Caco-2 (cell line): ENCODE measurements at regions not wholly inside any gene's neighbourhood (a gene's known extent, or its start where the extent isn't known, plus 50 kb on each side); places are given as distances from the start of the nearest gene placed in this dataset.

Experiments used
- BruUV-seq: library from RNA; stranded (reverse); fragments of 400-500 nt; replicated peaks from 2 replicates; lab custom pipeline; 2021; lab: Mats Ljungman, UMichigan
- CTCF ChIA-PET: fragments of 300-600 bp; sonication (Branson Sonifier 250); formaldehyde crosslinking; loops from one replicate; lab custom pipeline; 2022; ENCODE audit warnings: antibody characterized with exemption; lab: Charles Lee
- POLR2A ChIA-PET: fragments of 300-600 bp; sonication (Branson Sonifier 250); formaldehyde crosslinking; loops from one replicate; lab custom pipeline; 2022; ENCODE audit warnings: antibody characterized with exemption; lab: Charles Lee
- DNase-seq, 2 experiments: peaks; one replicate each; pipeline versions ENCODE4 v3.0.0 to v3.0.0-alpha.2; 2020 to 2022
- H3K27me3 ChIP-seq: replicated peaks from 2 replicates; pipeline ENCODE4 v1.6.0; 2011; ENCODE audit warnings: low read length; ENCODE audit not compliant: control insufficient read depth, insufficient read depth
- H3K36me3 ChIP-seq: 2 replicates; pipeline ENCODE4 v1.5.1; 2011; ENCODE audit warnings: low read length; ENCODE audit not compliant: control insufficient read depth, insufficient read depth
- H3K4me1 ChIP-seq: fragments of 250-450 bp; sonication (Bioruptor Pico); 2 replicates; pipeline ENCODE4 v1.5.1; 2020; ENCODE audit warnings: mild to moderate bottlenecking
- H3K4me3 ChIP-seq: 2 replicates; pipeline ENCODE4 v1.5.1; 2011; ENCODE audit warnings: low read depth, mild to moderate bottlenecking, control low read depth, low read length
- H3K9me3 ChIP-seq: fragments of 250-450 bp; sonication (Bioruptor Pico); 2 replicates; pipeline ENCODE4 v1.5.1; 2020; ENCODE audit warnings: mild to moderate bottlenecking, moderate library complexity
- H3K27ac Mint-ChIP-seq: one replicate; pipeline ENCODE4 v1.8.0; 2022; ENCODE audit warnings: mixed read lengths; ENCODE audit not compliant: unreplicated experiment
- H3K27me3 Mint-ChIP-seq: one replicate; pipeline ENCODE4 v1.8.0; 2022; ENCODE audit warnings: mixed read lengths; ENCODE audit not compliant: insufficient read depth, unreplicated experiment
- H3K36me3 Mint-ChIP-seq: one replicate; pipeline ENCODE4 v1.8.0; 2022; ENCODE audit warnings: mild to moderate bottlenecking, mixed read lengths; ENCODE audit not compliant: insufficient read depth, unreplicated experiment
- H3K4me1 Mint-ChIP-seq: one replicate; pipeline ENCODE4 v1.8.0; 2022; ENCODE audit warnings: low read depth, mixed read lengths; ENCODE audit not compliant: unreplicated experiment
- H3K4me3 Mint-ChIP-seq: one replicate; pipeline ENCODE4 v1.8.0; 2022; ENCODE audit warnings: mild to moderate bottlenecking, moderate library complexity, mixed read lengths; ENCODE audit not compliant: unreplicated experiment
- H3K9me3 Mint-ChIP-seq: one replicate; pipeline ENCODE4 v1.8.0; 2022; ENCODE audit warnings: mixed read lengths; ENCODE audit not compliant: unreplicated experiment
- intact Hi-C: fragments of 100-400 bp; cut with micrococcal nuclease; formaldehyde crosslinking; loops from one replicate; pipeline ENCODE4 v1.10.0; 2022; ENCODE audit not compliant: unreplicated experiment
- TF ChIP-seq, protein P1 (sequence below), 2 experiments: fragments of 200-600 bp in 1 of 2; IDR thresholded peaks; 1 replicate in 1 of 2; 2 replicates in 1 of 2; pipeline versions ENCODE4 v1.5.1 to v1.8.0; 2011 to 2022; ENCODE audit warnings: antibody characterized with exemption in 1 of 2, control low read depth in 1 of 2, inconsistent platforms in 1 of 2, low read depth in 1 of 2, low read length in 1 of 2, mild to moderate bottlenecking in 1 of 2, moderate library complexity in 1 of 2; ENCODE audit not compliant: insufficient read depth in 1 of 2, severe bottlenecking in 1 of 2, unreplicated experiment in 1 of 2

DNA sequence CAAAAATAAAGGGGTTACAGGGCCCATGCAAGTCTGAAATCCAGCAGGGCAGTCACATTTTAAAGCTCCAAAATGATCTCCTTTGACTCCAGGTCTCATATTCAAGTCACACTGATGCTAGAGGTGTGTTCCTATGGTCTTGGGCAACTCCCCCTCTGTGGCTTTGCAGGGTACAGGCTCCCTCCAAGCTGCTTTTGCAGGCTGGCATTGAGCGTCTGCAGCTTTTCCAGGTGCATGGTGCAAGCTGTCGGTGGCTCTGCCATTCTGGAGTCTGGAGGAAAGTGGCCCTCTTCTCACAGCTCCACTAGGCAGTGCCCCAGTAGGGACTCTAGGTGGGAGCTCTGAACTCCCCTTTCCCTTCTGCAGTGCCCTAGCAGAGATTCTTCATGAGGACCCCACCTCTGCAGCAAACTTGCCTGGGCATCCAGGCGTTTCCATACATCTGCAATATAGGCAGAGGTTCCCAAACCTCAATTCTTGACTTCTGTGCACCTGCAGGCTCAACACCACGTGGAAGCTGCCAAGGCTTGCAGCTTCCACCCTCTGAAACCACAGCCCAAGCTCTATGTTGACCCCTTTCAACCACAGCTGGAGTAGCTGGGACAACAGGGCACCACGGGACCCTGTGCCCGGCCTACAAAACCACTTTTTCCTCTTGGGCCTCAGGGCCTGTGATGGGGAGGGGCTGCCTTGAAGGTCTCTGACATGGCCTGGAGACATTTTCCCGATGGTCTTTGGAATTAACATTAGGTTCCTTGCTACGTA is 80.1 kb upstream of the PLSCR5 start:
- Histone ChIP-seq H3K36me3 (no peaks in the 10 kb centered on the region), H3K4me1 (no peaks in the 10 kb centered on the region), H3K9me3 (no peaks in the 10 kb centered on the region), H3K27me3 (no peaks in the 10 kb centered on the region), H3K4me3 (no peak overlapping the region)
- intact Hi-C loops = no loop called here
- Mint-ChIP-seq H3K36me3 (no peaks in the 10 kb centered on the region), H3K4me3 (no peak overlapping the region), H3K4me1 (no peaks in the 10 kb centered on the region), H3K27ac (no peak overlapping the region), H3K9me3 (no peaks in the 10 kb centered on the region), H3K27me3 (no peaks in the 10 kb centered on the region)
- ChIA-PET POLR2A (no interaction called here), CTCF (no interaction called here)
- TF ChIP-seq, protein P1, sequence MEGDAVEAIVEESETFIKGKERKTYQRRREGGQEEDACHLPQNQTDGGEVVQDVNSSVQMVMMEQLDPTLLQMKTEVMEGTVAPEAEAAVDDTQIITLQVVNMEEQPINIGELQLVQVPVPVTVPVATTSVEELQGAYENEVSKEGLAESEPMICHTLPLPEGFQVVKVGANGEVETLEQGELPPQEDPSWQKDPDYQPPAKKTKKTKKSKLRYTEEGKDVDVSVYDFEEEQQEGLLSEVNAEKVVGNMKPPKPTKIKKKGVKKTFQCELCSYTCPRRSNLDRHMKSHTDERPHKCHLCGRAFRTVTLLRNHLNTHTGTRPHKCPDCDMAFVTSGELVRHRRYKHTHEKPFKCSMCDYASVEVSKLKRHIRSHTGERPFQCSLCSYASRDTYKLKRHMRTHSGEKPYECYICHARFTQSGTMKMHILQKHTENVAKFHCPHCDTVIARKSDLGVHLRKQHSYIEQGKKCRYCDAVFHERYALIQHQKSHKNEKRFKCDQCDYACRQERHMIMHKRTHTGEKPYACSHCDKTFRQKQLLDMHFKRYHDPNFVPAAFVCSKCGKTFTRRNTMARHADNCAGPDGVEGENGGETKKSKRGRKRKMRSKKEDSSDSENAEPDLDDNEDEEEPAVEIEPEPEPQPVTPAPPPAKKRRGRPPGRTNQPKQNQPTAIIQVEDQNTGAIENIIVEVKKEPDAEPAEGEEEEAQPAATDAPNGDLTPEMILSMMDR (IDR thresholded peaks at IDR 0.05; ENCODE audit: insufficient read depth in 1 of 2, low read depth in 1 of 2, low read length in 1 of 2, severe bottlenecking in 1 of 2, unreplicated experiment in 1 of 2) = no peak
- BruUV-seq = no TSS peak
- no peak for DNase-seq

DNA sequence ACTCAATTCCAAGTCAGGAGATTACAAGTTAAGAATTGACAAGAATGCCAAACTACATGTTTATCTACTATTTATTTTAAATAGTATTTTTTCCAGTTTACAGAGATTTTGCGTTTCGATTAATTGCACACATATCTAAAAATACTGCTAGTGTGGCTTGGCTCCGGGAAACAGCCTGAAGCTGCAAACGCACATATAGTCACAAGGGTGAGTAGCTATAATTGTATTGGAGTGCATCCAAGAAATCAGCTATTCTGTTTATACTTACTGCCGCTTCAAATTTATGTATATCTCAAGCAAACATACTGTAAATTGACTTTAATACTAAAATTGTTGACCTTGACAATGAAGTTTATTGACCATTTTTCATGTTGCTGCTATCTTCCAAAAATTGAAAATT is 77.0 kb upstream of the PLSCR5 start:
- no peak overlapping the region for H3K4me3 ChIP-seq
- CTCF ChIA-PET = no interaction called here
- TF ChIP-seq, protein P1 (IDR thresholded peaks at IDR 0.05; ENCODE audit: insufficient read depth in 1 of 2, low read depth in 1 of 2, low read length in 1 of 2, severe bottlenecking in 1 of 2, unreplicated experiment in 1 of 2) = no peak

DNA sequence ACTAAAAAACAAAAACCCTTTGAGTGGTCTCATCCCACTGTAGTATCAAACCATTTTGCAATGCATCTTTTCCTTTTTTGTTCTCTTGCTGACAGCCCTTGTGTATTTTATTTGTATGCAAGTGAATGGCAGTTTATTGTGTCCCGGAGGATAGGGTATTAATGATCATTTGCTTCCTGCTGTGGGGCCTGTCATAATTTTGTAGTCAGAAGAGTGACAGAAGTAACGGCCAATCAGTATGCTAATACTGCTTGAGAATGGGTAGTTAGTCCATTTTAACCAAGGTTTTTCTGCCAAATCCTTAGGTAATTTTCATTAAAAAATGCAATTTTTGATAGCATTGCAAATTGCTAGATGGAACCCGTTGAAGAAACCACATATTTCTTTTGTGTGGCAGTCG is 75.5 kb upstream of the PLSCR5 start:
- H3K4me1 Mint-ChIP-seq = no peaks in the 10 kb centered on the region
- no peaks in the 10 kb centered on the region for H3K9me3 Mint-ChIP-seq
- ChIA-PET POLR2A (no interaction called here), CTCF (no interaction called here)
- Histone ChIP-seq H3K36me3 (no peaks in the 10 kb centered on the region), H3K4me3 (no peak overlapping the region), H3K9me3 (no peaks in the 10 kb centered on the region), H3K4me1 (no peaks in the 10 kb centered on the region), H3K27me3 (no peaks in the 10 kb centered on the region)
- H3K27ac Mint-ChIP-seq = no peak overlapping the region
- no peak overlapping the region for H3K4me3 Mint-ChIP-seq
- H3K27me3 Mint-ChIP-seq = no peaks in the 10 kb centered on the region
- no TSS peak for BruUV-seq
- intact Hi-C loops = no loop called here
- TF ChIP-seq, protein P1 (IDR thresholded peaks at IDR 0.05; ENCODE audit: insufficient read depth in 1 of 2, low read depth in 1 of 2, low read length in 1 of 2, severe bottlenecking in 1 of 2, unreplicated experiment in 1 of 2) = no peak
- no peaks in the 10 kb centered on the region for H3K36me3 Mint-ChIP-seq
- no peak for DNase-seq

More for the DNA sequence above, 77.0 kb upstream of the PLSCR5 start:
- Mint-ChIP-seq H3K9me3 (no peaks in the 10 kb centered on the region), H3K4me3 (no peak overlapping the region), H3K27ac (no peak overlapping the region), H3K4me1 (no peaks in the 10 kb centered on the region), H3K27me3 (no peaks in the 10 kb centered on the region), H3K36me3 (no peaks in the 10 kb centered on the region)
- Histone ChIP-seq H3K9me3 (no peaks in the 10 kb centered on the region), H3K36me3 (no peaks in the 10 kb centered on the region), H3K4me1 (no peaks in the 10 kb centered on the region), H3K27me3 (no peaks in the 10 kb centered on the region)
- no peak for DNase-seq
- POLR2A ChIA-PET = no interaction called here
- intact Hi-C loops = no loop called here
- no TSS peak for BruUV-seq
